GM12891 (cell line): ENCODE measurements at regions not wholly inside any gene's neighbourhood (a gene's known extent, or its start where the extent isn't known, plus 50 kb on each side); places are given as distances from the start of the nearest gene placed in this dataset.

ENCODE experiments used
- DNase-seq: peaks from one replicate; pipeline ENCODE4 v3.0.0; 2011; ENCODE audit warnings: low spot score; ENCODE audit not compliant: insufficient read length
- FAIRE-seq: peaks from 2 replicates; lab custom pipeline; 2011; peaks lifted over from hg19 to GRCh38; lab: Jason Lieb, UNC
- PAX5 ChIP-seq: IDR thresholded peaks from 2 replicates; pipeline ENCODE4 v1.6.1; 2011; ENCODE audit warnings: low read length, moderate library complexity, mild to moderate bottlenecking; ENCODE audit not compliant: insufficient read depth, severe bottlenecking
- POLR2A ChIP-seq: IDR thresholded peaks from 2 replicates; pipeline ENCODE4 v1.6.1; 2011; ENCODE audit warnings: low read depth, low read length, control low read depth
- POLR2AphosphoS5 ChIP-seq: IDR thresholded peaks from 2 replicates; pipeline ENCODE4 v1.6.1; 2011; ENCODE audit warnings: low read depth, low read length, control low read depth
- POU2F2 ChIP-seq: IDR thresholded peaks from 2 replicates; pipeline ENCODE4 v1.6.1; 2011; ENCODE audit warnings: low read depth, mild to moderate bottlenecking, control low read depth, low read length, moderate library complexity
- SPI1 ChIP-seq: IDR thresholded peaks from 2 replicates; pipeline ENCODE4 v1.6.1; 2011; ENCODE audit warnings: low read depth, low read length, control low read depth
- TAF1 ChIP-seq: IDR thresholded peaks from 2 replicates; pipeline ENCODE4 v1.6.1; 2011; ENCODE audit warnings: low read depth, low read length, control low read depth

- no peak for FAIRE-seq
- no peak for DNase-seq
- TF ChIP-seq PAX5, result no peak
- no peak for TF ChIP-seq SPI1
- no peak for TF ChIP-seq TAF1
- TF ChIP-seq POU2F2, result no peak
These were observed 84.8 kb upstream of the EDNRA start for GRCh38 chr4:147396105-147396504.

DNA sequence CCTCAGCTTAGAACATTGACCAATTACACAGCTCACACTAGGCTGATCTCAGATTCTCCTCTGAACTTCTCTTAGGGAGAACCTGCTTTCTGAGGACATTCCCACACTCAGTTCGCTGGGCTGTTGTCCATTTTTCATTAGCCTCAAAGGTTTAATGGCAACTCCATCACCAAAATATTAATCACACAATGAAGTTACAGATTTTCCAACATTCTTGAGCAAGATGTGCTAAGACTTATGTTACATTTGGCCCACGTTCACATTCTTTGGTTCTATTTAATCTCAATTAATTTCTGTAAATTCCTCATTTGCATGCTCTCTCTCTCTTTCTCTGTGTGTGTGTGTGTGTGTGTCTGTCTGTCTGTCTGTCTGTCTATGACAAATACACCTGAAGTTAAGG, 82.3 kb upstream of the EDNRA start:
- no peak for TF ChIP-seq PAX5
- no peak for TF ChIP-seq POLR2AphosphoS5
- TF ChIP-seq POU2F2, result no peak
- TF ChIP-seq POLR2A, result no peak
- no peak for TF ChIP-seq TAF1
- no peak for TF ChIP-seq SPI1
- no peak for DNase-seq
- no peak for FAIRE-seq

DNA sequence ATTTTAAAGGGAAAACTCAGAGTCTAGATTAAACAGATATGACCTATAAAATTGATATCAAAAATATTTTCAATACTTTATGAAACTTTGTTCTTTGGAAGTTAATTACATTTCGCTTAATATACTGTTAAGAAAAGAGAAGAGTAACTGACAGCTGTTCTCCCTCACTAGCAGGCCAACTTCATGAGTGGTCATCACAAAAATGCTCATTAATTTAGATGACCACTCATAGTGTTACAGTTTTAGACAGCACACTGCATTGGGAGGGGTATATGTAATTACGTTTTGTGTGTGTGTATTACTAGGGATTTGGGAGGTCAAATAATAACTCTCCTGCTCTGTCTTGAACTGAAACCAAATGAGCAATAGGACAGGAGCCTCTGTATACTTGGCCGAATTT, 80.2 kb upstream of the EDNRA start:
- no peak for DNase-seq
- TF ChIP-seq PAX5, result no peak
- TF ChIP-seq POU2F2, result no peak
- FAIRE-seq, result no peak

DNA sequence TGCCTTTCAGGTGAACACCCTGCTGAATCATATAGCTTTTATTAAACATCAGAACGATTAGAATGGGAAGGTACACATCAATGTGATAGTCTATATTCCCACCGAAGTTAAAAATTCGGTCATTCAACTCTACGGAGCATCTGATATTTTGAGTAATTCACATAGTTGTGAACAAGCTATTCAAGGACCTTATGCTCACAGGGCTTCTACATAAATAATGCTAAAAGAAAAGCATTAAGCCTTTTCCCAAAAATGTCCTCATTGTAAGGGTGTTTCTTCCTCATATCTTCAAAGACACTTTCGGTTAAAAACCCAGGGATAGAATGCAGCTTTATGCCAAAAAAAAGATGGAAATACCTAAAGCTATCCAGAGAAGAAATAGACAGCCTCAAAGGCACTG, 79.7 kb upstream of the EDNRA start:
- TF ChIP-seq SPI1 (no peak), PAX5 (no peak)
- no peak for FAIRE-seq
- DNase-seq, result no peak

GRCh38 chr4:147407261-147408045, 73.4 kb upstream of the EDNRA start:
- FAIRE-seq, result no peak
- TF ChIP-seq POU2F2 (no peak), PAX5 (no peak), TAF1 (no peak), POLR2A (no peak), SPI1 (no peak), POLR2AphosphoS5 (no peak)
- DNase-seq, result no peak

DNA sequence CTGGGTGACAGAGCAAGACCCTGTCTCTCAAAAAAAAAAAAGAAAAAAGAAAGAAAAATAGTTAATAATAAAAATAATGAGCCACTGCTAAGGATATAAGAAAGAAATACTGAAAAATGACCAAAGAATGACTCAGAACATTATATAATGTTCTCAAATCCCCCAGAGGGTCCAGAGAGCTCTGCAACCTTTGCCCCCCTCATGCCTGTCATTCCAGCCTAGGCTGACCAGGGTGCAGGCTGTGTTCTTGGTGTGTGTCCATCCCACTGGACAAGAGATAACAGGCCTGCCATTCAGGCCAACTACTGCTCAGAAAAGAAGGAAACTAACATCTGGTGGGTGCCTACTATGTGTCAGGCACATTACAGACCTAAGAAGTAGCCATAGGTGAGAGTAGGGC, 72.7 kb upstream of the EDNRA start:
- TF ChIP-seq PAX5 (no peak), TAF1 (no peak), POLR2AphosphoS5 (no peak), SPI1 (no peak), POU2F2 (no peak), POLR2A (no peak)
- FAIRE-seq, result no peak
- no peak for DNase-seq

DNA sequence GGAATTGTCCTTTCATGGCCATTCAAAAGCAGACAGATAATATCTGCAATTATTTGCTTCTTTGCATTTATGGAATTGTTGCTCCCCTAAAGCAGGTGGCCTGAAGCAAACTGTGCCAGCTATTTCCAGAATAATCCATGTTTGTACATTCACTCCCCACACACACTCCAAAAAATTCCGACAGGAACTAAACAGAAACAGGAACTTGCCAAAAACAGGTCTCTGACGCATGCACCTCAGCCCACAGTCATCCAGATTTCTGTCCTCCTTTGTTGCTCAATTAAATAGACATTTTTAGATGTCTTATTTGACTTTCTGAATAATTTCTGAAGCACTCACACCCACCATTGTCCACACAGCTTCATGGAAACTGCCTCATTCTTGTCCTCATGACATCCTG, 71.5 kb upstream of the EDNRA start:
- no peak for TF ChIP-seq TAF1
- no peak for FAIRE-seq
- DNase-seq, result no peak

DNA sequence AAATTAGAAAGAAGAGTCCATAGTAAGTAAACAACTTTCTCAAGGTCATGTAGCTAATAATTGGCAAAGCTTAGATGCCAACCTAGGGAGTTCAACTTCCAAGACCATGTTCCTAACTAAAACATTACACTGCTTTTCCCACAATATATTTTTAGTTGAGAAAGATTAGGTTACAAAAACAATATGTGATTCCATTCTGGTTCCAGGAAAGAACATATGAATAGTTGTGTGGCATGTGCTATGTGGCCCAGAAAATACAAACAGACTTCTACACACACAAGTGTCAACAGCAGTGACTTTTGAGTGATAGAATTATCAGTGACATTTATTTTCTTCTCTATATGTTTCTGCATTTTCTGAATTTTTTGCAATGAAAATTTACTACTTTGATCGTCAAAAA, 62.7 kb upstream of the EDNRA start:
- DNase-seq (no peak), FAIRE-seq (no peak)
- TF ChIP-seq POLR2A (no peak), POU2F2 (no peak), POLR2AphosphoS5 (no peak), TAF1 (no peak), PAX5 (no peak), SPI1 (no peak)

- FAIRE-seq (no peak), DNase-seq (no peak)
- TF ChIP-seq PAX5 (no peak), TAF1 (no peak)
These were observed 59.4 kb upstream of the EDNRA start for GRCh38 chr4:147421456-147421855.

DNA sequence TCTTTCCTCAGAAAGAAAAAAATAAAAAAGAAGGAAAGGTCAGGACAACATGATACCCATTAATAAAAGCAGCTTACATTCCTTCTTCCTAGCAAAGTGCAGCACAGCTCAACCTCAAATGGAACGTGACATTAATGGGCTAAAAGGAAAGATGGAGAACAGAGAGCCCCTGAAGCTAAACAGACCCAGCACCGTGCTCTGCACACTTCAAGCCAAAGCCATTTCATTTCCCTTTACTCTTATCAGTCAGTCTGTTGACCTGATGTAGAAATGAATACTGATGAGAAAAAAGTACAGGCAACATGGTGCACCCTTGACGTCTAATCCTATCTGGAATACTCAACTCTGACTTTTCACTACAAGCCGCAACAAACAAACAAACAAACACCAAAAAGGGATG, 57.7 kb upstream of the EDNRA start:
- TF ChIP-seq TAF1 (no peak), SPI1 (no peak), POLR2A (no peak), PAX5 (no peak)
- FAIRE-seq (no peak), DNase-seq (no peak)

DNA sequence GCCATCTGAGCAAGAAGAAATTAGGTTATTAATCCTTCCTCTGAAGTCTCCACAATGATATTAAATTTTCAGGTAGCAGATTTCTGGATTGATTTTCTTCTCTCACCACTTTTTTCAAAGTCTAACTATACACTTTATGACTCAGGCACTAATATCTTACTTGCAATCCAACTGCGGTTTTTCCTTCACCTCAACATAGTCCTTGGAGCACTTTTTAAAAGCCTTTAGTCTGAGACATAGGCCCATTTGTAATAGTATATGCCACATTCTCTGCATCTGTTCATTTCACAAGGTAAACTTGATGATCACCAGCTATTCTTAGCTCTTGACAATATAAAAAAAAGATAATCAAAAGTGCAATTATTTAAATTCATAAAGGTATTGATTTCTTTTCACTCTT, 55.9 kb upstream of the EDNRA start:
- TF ChIP-seq PAX5, result no peak
- no peak for TF ChIP-seq SPI1
- no peak for TF ChIP-seq POLR2A
- TF ChIP-seq TAF1, result no peak
- FAIRE-seq, result no peak
- no peak for DNase-seq
